ENCODE measurements at regions not wholly inside any gene's neighbourhood (a gene's known extent, or its start where the extent isn't known, plus 50 kb on each side); places are given as distances from the start of the nearest gene placed in this dataset.

GRCh38 chr3:99365396-99365795 lies 273.0 kb upstream of the COL8A1 start:
- DNase-seq: no peak

GRCh38 chr3:99357131-99357530 lies 281.3 kb upstream of the COL8A1 start:
- no peak for DNase-seq

- DNase-seq: no peak
Measured at GRCh38 chr3:99356696-99357095, 281.7 kb upstream of the COL8A1 start.

DNA sequence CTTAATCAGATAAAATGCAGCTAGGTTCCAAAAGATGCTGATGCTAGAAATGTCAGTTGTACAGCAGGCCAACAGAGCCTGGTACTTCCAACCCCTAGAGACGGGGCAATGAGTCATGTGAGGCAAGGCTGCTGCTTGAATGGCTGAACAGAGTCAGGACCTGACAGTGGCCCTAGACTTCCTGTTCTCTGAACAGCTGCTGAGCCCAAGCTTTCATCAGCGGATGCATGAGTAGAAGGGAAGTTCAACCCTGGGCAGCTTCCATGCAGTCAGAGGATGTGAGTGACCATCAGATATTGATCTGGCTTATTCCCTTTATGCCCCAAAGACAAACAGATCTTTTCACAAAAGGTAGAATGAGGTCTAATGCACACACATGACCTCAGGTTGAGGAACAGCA lies 282.9 kb upstream of the COL8A1 start:
- no peak for DNase-seq

DNA sequence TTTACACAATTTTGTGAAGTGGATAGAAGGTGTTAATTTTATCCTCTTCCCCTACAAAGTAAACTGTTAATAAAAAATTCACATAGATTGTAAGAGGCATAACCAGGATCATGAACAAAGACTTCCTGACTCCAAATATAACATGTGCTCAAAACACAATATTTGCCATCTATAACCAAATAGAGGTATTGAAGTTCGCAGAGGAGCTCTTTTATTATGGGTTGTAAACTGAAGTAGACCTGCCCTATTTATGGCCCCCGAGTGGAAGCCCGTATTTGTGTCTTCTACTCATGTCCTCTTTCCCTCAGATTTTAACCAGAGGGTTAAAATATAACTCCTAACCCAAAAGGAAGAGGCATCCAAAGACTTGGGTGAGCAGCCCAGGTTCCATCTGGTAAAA lies 285.6 kb upstream of the COL8A1 start:
- no peak for DNase-seq

DNA sequence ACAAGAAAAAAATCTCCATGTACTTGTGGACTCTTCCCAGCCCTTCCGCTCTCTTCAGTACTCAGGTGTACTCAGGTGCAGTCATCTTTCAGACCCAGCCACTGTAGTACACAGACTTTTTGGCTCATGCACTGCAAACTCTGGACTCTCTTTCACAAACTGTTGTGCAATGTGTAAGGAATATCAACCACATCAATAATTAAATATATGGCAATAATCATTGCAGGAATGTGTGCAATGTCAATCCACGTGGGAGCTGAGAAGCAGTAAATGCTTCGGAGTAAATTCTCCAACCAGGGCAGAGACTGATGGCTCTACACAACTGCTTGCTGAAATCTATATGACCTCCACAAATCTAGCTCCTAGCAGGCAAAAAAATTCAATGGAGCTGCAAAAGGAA lies 287.3 kb upstream of the COL8A1 start:
- DNase-seq: no peak

DNA sequence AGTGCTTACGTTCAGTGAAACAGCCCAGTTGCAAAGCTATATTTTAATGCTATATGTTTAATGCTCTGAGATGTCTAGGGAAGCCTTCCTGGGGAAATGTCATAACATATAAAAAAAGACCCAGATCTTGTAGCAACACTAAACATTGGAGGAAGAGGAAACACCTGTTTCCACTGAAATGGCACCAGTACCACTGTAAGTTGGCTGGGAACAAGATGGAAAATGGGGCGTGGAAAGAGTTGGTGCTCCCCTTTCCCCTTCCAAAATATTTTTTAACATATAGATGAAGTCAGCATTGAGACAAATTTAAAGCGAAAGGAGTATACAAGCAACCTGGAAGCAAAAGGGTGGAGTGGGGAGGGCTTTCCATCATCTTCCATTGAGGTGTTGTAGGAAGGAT lies 289.9 kb upstream of the COL8A1 start:
- no peak for DNase-seq

- no peak for DNase-seq
Measured at GRCh38 chr3:99344216-99344615, 294.2 kb upstream of the COL8A1 start.

GRCh38 chr3:99342383-99342782 lies 296.0 kb upstream of the COL8A1 start:
- DNase-seq: no peak

DNA sequence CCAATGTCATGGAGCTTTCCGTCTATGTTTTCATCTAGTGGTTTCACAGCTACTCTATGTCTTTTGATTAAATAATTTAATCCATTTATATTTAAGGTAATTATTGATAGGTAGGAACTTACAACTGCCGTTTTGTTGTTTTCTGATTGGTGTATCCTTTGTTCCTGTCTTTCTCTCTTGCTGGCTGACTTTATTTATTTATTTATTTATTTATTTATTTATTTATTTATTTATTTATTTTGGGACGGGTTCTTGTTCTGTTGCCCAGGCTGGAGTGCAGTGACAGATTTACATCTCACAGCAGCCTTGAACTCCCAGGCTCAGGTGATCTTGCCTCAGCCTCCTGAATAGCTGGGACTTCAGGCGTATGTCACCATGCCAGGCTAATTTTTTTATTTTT lies 299.2 kb upstream of the COL8A1 start:
- no peak for DNase-seq

DNA sequence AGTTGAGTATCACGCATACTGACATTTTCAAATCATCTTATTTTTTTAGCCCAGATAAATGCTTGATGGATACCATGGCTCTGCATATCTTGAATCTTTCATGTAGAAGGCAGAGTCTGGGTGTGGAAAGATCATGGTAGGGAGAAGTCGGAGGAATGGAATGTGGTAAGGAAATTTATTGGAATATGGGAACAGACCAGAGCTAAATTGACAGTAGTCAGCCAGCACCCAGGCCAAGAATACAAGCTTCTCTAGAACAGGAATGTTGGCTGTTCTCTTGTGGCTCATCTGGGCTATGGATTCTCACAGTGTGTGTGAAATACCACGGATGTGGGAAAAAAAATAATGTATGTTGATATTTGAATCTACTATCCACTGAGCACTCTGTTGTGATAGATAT lies 305.7 kb upstream of the COL8A1 start:
- DNase-seq: no peak

- no peak for DNase-seq
Measured at GRCh38 chr3:99332276-99332675, 306.1 kb upstream of the COL8A1 start.

GRCh38 chr3:99330924-99331532 lies 307.4 kb upstream of the COL8A1 start:
- no peak for DNase-seq

DNA sequence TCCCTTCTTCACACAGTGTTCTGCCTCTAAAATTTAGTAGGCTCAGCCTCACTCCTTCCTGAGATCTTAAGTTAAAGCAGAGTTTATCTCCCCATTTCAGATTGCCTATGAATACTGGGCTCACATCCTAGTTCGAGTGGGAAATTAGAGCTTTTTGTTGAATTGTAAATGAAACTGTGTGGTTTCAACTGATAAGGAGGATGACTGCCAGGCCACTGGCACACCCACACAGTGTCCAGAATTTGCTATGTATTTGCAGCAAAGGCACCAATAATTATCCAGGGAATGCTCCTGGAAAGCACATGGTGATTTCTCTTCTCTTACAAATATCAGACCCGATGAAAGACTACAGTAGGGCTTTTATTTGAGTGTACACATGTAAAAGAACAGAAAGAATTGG lies 308.1 kb upstream of the COL8A1 start:
- no peak for DNase-seq

GRCh38 chr3:99325402-99325801 lies 313.0 kb upstream of the COL8A1 start:
- DNase-seq: no peak

GRCh38 chr3:99324636-99325203 lies 313.7 kb upstream of the COL8A1 start:
- DNase-seq: no peak

DNA sequence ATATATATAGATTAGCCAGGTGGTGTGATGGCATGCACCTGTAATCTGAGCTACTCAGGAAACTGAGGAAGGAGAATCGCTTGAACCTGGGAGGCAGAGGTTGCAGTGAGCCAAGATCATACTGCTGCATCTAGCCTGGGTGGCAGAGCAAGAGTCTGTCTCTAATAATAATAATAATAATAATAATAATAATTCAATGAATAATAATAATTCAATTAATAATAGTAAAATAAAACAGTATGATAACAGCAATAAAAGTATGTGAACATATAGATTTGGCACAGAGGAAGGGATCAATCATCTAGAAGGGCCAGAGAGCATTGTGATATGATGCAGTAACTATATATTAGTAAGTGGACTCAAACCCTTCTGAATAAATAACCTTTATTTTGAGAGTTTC lies 314.5 kb upstream of the COL8A1 start:
- no peak for DNase-seq

DNA sequence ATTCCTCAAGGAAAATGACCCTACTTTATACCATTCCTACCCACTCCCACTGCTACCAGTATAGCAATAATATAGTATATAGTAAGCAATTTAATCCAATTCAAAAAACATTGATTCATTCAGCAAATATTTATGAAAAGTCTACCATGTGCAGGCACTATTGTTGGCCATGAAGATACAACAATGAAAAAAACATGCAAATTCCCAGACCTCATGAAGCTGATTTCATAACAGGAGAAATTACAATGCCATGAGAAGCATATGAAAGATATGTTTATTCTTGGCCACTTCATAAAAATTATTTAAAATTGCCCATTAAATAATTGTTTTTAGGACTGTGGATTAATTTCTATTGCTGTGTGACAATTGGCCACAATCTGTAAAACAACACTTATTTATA lies 315.8 kb upstream of the COL8A1 start:
- no peak for DNase-seq

GRCh38 chr3:99321261-99321660 lies 317.1 kb upstream of the COL8A1 start:
- DNase-seq: no peak

- DNase-seq: no peak
Measured at GRCh38 chr3:99319961-99320360, 318.4 kb upstream of the COL8A1 start.

- DNase-seq: no peak
Measured at GRCh38 chr3:99319450-99319849, 318.9 kb upstream of the COL8A1 start.

GRCh38 chr3:99317201-99317600 lies 321.2 kb upstream of the COL8A1 start:
- no peak for DNase-seq

GRCh38 chr3:99315896-99316295 lies 322.5 kb upstream of the COL8A1 start:
- DNase-seq: no peak

GRCh38 chr3:99313485-99313884 lies 324.9 kb upstream of the COL8A1 start:
- DNase-seq: no peak

- DNase-seq: no peak
Measured at GRCh38 chr3:99298661-99299060, 339.7 kb upstream of the COL8A1 start.

All from T-helper 2 cell (primary cell).